Fibroblast of skin of left biceps (primary cell): ENCODE measurements at regions not wholly inside any gene's neighbourhood (a gene's known extent, or its start where the extent isn't known, plus 50 kb on each side); places are given as distances from the start of the nearest gene placed in this dataset.

ENCODE experiments used
- DNase-seq, 2 experiments: peaks; one replicate each; pipeline ENCODE4 v3.0.0-alpha.2; 2013; ENCODE audit warnings: low read depth in 2 of 2

- DNase-seq: no peak
These were observed 1060.6 kb upstream of the AUTS2 start for GRCh38 chr7:68537774-68538071.

GRCh38 chr7:68542831-68543230 lies 1055.4 kb upstream of the AUTS2 start:
- no peak for DNase-seq

GRCh38 chr7:68544851-68545250 lies 1053.4 kb upstream of the AUTS2 start:
- DNase-seq: no peak

DNA sequence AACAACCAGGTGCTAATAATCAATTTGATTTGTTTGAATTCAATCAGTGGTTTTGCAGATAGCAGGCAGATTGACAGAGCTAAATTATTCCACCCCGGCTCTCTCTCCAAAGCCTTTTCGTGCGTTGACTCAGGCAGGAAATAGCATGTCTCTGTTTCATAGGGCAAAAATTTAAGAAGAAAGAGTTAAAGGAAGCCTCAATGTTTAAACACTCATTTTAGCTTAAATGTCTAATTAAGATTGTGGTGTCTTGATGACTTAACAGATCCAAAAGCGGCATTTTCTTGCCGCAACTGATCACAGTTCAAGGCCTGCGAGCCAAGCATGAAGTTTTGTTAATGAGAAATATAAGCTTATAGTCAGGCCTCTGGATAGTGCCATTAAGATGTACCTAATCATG lies 1051.1 kb upstream of the AUTS2 start:
- peak; percentile 42 to 52 for DNase-seq

DNA sequence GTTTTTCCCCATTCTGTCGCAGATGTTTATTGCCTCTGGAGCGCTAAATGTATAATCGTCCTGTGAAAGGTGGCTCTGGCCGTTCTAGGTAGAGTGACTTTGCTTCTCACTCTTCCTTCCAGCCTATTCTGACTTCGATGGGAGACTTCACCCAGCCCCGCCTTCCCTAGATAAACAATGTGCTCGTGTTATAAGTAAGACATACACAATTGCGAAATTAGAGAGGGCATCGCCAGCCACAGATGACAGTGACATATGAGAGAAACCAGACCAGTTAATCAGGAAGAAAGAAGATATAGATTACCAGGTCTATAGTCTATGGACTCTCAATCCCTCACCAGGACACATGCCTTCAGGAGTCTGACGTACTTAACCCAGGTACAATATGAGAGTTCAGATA lies 1050.5 kb upstream of the AUTS2 start:
- no peak for DNase-seq

GRCh38 chr7:68550027-68550426 lies 1048.2 kb upstream of the AUTS2 start:
- no peak for DNase-seq

- DNase-seq: no peak
These were observed 1047.6 kb upstream of the AUTS2 start for GRCh38 chr7:68550635-68551034.

- DNase-seq: no peak
These were observed 1041.7 kb upstream of the AUTS2 start for GRCh38 chr7:68556537-68556936.

DNA sequence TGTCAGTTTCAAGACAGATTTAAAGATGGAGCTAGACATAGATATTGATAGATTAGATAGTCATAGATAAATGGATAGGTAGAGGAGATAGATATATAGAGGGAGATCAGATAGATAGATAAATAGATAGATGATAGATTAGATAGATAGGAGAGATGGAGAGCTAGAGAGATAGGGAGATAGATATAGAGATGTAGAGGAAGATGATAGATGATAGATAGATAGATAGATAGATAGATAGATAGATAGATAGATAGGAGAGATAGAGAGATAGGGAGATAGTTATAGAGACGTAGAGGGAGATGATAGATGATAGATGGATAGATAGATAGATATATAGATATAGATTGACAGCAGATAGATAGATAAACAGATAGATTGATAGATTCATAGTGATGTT lies 1038.8 kb upstream of the AUTS2 start:
- no peak for DNase-seq

GRCh38 chr7:68562323-68562899 lies 1035.9 kb upstream of the AUTS2 start:
- DNase-seq: no peak

DNA sequence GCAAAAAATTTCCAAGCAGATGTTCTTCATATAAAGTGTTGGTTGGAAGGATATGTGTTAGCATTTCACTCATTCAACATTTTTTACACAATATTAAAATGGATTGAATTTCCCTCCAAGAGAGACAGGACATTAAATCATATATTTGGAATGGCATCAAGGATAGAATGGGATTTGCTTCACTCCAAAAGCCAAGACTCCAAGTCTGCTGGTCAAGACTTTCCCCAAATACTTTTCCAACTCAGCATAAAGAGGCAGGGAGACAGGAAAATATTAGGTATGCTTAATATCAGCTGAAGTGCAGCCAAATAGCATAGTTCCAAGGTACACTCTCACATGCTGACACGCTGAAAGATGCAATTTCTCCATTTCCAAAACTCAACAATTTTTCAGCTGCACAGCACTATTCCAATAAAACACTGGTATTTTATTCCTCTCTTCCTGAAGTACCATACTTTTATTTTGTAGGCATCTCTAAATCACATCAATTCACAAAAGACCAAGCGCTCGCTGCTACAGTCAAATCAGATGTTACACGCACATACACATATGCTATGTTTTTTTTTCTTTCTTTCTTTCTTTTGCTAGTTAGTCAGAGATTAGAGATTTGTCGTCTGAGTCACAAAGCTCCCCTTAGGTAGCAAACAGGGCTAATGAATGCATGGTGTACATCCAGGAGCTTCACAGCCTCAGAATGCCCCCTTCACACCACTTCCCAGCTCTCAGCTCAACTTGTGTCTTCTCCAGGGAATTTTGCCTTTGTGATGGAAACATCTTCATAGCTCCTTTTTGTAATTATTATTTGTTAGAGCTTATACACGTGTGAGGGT lies 1033.8 kb upstream of the AUTS2 start:
- no peak for DNase-seq

DNA sequence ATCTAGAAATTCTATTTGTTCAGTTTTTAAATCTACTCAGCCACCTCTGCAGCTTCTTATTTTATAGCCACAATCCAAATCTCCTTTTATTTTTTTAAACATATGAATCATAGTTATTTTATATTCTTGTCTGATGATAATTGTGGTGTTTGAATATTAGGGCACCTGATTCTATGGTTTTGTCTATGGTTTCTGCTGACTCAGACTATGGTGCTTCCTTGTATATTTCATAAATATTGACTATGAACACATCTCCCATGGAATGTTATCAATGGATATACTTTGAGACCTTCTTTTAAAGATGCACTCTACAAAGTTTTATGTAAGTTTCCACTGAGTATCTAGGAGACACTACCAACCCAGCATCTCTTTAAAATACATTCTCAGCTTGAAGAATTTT lies 1027.0 kb upstream of the AUTS2 start:
- DNase-seq: no peak

DNA sequence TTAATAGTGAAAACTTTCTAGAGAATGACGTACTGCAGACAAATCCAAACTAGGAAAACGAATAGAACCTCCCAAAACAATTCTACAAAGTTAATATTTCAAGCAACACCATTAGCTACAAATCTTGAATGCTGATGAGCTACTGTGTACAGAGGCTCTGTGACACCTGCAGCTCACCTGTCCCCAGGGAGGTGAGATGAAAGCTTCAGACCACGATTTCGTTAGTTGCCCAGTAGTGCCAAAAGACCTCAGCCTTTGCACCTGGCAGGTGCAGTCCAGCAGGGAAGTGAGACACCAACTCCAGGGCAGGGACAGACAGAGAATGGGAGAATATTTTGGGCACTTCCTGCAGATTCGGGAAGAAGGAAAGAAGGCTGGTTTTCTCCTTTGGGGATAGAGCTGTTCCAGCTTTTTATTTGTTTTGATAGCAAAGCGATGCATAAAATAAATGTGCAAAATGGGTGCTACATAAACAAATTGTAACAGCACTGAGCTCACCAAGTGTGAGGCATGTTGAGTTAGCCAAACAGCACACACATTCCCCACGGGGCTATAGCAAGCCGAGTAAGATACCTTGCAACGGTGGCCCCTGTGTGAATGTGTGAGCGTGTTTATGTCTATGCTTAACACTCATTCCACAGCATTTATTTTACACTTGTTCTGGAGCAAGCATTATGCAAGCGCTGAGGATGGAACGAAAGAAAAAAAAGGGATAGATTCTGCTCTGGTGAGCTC lies 1024.8 kb upstream of the AUTS2 start:
- DNase-seq: no peak

- DNase-seq: no peak
These were observed 1021.9 kb upstream of the AUTS2 start for GRCh38 chr7:68576366-68576765.

DNA sequence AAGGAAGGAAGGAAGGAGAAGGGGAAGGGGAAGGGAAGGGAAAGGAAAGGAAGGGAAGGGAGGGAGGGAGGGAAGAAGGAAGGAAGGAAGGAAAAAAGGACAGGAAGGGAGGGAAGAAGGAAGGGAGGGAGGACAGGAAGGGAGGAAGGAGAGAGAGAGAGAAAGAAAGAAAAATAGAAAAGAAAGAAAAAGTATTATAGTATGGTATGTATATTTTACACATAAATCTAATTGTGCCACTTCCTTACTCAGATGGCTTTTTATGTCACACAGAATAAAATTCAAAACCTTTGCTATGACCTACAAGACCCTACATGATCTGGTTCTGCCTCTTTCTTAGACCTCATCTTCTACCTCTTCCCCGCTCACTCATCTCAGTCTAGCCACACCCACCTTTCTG lies 1016.9 kb upstream of the AUTS2 start:
- no peak for DNase-seq

GRCh38 chr7:68587599-68587998 lies 1010.7 kb upstream of the AUTS2 start:
- DNase-seq: no peak

DNA sequence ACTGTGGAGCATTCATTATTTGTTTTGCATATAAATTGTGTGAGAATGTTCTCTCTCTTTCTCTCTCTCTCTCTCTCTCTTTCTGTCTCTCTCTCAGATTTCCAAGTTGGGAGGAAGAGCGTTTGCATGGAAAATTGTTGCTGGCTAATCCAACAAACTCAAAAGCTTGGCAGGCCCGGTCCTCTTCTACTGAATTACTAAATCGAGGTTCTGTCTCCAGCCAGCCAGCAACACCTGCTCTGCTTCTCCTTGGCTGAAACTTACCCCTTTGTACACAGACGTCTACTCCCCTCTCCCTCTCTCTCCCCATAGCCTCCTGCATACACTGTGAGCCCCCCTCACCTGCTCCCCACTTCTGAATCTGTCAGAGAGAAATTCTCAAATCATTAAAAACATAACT lies 996.4 kb upstream of the AUTS2 start:
- no peak for DNase-seq

GRCh38 chr7:68604541-68604940 lies 993.7 kb upstream of the AUTS2 start:
- DNase-seq: no peak

- DNase-seq: no peak
These were observed 987.6 kb upstream of the AUTS2 start for GRCh38 chr7:68610701-68611100.

DNA sequence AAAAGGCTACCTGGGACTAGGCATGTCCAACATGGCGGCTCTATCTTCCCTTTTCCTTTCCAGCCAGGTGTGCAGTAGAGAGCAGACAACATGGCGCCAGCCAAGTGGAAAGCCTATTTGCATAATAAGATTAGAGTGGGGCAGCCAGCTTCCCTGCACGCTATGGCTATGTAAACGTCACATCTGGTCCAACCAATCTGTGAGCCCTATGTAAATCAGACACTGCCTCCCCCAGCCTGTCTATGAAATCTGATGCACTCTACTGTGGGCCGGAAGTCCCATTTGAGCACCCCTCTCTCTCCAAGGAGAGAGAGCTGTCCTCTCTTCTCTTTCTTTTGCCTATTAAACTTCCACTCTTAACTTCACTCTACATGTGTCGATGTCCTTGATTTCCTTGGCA lies 984.9 kb upstream of the AUTS2 start:
- DNase-seq: no peak

- DNase-seq: no peak
These were observed 984.4 kb upstream of the AUTS2 start for GRCh38 chr7:68613897-68614296.

DNA sequence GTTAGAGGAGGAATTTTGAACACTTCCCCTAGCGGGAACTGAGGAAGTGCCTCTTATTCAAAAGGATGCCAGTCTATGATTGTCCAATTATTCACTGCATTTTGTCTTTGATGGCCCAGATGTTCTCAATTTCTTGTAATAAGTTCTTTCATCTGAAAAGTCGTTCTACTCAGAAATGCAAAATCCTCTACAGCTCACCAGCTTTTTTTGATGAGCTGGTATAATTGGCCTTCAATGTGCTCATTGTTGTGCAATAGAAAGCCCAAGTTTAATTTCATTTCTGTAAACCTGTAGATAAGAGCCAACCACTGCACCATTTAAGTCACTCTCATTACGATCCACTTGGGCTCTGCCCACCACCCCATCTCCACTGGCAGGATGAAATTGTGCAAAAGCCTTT lies 978.7 kb upstream of the AUTS2 start:
- DNase-seq: no peak

- DNase-seq: no peak
These were observed 975.8 kb upstream of the AUTS2 start for GRCh38 chr7:68622500-68622899.
